Testis (tissue), 2 donors: ENCODE measurements at regions not wholly inside any gene's neighbourhood (a gene's known extent, or its start where the extent isn't known, plus 50 kb on each side); places are given as distances from the start of the nearest gene placed in this dataset.

Experiments
- CTCF ChIP-seq, 3 experiments: fragments of 450-650 bp in 2 of 3; fragments of 200-600 bp in 1 of 3; sonication (generic) in 1 of 3; IDR thresholded peaks; one replicate each; pipeline ENCODE4 v1.5.1; 2016 to 2019; ENCODE audit warnings: antibody characterized with exemption in 3 of 3, mild to moderate bottlenecking in 2 of 3, moderate library complexity in 1 of 3
- POLR2A ChIP-seq: fragments of 450-650 bp; IDR thresholded peaks from one replicate; pipeline ENCODE4 v1.6.1; 2017; ENCODE audit warnings: antibody characterized with exemption, mild to moderate bottlenecking, moderate library complexity

- TF ChIP-seq CTCF (IDR thresholded peaks at IDR 0.05): no peak
- TF ChIP-seq POLR2A: no peak
These were observed 220.1 kb upstream of the MSX2 start for GRCh38 chr5:174504266-174504726.
